Gastrocnemius medialis (tissue), 4 donors: ENCODE measurements at regions not wholly inside any gene's neighbourhood (a gene's known extent, or its start where the extent isn't known, plus 50 kb on each side); places are given as distances from the start of the nearest gene placed in this dataset.

Source experiments
- POLR2A ChIP-seq, 2 donors: fragments of 450-650 bp; IDR thresholded peaks; one replicate each; pipeline ENCODE4 v1.6.1; 2017; ENCODE audit warnings: antibody characterized with exemption in 2 of 2, mild to moderate bottlenecking in 2 of 2, moderate library complexity in 2 of 2
- TF ChIP-seq, protein P1 (sequence below), 5 experiments: fragments of 450-650 bp in 3 of 5; fragments of 200-600 bp in 2 of 5; sonication (generic) in 2 of 5; IDR thresholded peaks in 4 of 5; conservative IDR thresholded peaks in 1 of 5; 1 replicate in 4 of 5; 2 replicates in 1 of 5; pipeline ENCODE4 v1.5.1; 2016 to 2019; ENCODE audit warnings: antibody characterized with exemption in 5 of 5, mild to moderate bottlenecking in 3 of 5, moderate library complexity in 3 of 5

DNA sequence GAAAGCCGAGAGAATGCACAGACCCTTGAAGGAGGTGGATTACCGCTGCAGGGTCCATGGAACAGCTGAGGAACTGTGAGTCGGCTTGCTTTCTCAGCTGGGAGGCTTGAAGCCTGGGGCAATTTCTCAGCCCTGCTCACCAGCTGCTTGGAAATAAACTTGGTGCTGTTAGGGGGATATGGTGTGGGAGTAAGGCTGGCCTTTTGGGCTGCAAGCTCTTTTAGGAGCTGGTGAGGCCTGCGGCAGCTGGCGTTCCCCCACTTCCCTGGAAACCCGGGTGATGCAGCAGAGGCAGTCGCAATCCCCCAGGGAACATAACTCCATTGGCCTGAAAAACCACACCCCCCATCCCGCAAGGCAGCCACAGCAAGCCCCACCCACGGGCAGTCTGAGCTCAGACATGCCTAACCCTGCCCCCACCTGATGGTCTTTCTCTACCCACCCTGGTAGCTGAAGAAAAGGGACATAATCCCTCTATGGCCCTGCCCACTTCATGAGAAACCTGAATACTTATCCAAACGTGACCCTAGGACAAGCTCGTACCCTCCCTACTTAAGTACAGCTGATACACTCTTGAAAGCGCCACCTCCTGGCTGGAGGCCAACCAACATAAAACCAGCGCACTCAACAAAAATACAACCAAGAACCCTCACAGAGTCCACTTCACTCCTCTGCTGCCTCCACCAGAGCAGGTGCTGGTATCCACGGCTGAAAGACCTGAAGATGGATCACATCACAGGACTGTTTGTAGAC lies 1995.8 kb downstream of the NCAM2 start:
- TF ChIP-seq, protein P1, sequence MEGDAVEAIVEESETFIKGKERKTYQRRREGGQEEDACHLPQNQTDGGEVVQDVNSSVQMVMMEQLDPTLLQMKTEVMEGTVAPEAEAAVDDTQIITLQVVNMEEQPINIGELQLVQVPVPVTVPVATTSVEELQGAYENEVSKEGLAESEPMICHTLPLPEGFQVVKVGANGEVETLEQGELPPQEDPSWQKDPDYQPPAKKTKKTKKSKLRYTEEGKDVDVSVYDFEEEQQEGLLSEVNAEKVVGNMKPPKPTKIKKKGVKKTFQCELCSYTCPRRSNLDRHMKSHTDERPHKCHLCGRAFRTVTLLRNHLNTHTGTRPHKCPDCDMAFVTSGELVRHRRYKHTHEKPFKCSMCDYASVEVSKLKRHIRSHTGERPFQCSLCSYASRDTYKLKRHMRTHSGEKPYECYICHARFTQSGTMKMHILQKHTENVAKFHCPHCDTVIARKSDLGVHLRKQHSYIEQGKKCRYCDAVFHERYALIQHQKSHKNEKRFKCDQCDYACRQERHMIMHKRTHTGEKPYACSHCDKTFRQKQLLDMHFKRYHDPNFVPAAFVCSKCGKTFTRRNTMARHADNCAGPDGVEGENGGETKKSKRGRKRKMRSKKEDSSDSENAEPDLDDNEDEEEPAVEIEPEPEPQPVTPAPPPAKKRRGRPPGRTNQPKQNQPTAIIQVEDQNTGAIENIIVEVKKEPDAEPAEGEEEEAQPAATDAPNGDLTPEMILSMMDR (IDR thresholded peaks at IDR 0.05 in 4 of 5, conservative IDR thresholded peaks at IDR 0.05 in 1 of 5) = no peak
- TF ChIP-seq POLR2A (IDR thresholded peaks at IDR 0.05) = no peak
